GM18498 (cell line): ENCODE measurements at regions not wholly inside any gene's neighbourhood (a gene's known extent, or its start where the extent isn't known, plus 50 kb on each side); places are given as distances from the start of the nearest gene placed in this dataset.
A peak's percentile ranks its signal among the peaks of the same experiment; 100 is the strongest.
"Not testable (repeated sequence)": the region's sequence is repeated elsewhere in the genome, so short reads cannot be mapped to it uniquely, and the experiment has no call there.

Experiments used
- ATAC-seq: cut with Tn5 transposase; IDR thresholded peaks from one replicate; pipeline ENCODE4 v1.9.1; 2021; ENCODE audit warnings: mild to moderate bottlenecking, moderate library complexity; ENCODE audit not compliant: unreplicated experiment

- no peak for ATAC-seq
Measured at GRCh38 chr6:158920311-158920905, 79.6 kb downstream of the RSPH3 start.

DNA sequence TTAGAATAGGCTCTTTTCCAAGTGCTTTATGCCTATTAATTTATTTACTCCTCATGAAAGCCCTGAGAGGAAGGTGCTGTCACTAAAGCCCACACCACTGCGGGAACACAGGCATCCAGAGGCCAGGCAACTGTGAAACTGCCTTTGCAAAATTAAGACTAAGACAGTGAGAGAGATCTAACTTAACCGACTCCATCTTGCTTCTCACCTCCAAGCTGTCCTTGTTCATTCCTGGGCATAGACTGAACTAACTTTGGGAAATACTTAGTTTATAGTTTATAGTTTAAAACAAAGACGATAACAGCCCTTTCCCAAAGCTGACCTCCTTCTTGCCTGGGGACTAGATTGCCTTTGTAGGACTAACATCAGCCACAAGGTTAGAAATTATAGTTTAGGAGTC is 80.1 kb downstream of the RSPH3 start:
- ATAC-seq, result no peak

DNA sequence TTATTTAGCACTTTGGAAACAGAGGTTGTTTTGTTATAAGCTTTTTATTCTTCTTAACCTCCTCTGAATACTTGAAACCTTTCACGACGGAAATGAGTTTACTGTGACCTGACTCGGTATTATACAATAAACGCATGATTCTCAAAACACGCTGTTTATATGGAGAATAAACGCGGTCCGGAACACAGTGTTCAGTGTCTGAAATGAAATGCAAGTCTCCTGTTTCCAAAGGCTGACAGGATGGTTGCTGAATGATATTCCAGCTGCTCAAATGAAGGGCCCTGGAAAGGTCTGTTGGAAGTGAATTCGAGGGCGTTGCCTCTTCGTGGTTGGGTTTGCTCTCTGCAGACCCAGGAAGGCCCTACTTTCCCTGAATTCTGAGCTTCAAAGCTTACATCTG is 83.4 kb downstream of the RSPH3 start:
- no peak for ATAC-seq

DNA sequence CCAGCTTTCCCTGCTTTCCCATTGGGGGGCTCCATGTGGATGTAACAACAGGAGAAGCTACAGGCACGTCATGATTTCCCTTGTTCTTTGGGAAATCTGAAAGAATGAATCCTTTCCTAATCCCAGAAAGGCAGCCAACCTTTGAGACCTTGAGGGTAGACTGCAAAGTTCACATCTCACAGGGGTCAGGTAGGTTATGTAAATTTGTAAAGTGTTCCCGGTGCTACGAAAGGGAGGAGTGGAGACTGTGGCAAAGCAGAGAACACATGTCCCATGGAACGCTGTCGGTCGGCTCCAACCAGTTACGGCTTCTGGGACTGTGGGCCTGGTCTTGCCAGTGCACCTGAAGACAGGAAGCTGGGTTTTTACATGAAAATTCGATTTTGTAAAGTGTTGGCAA is 85.1 kb downstream of the RSPH3 start:
- ATAC-seq, result no peak

GRCh38 chr6:158913580-158913979 is 86.4 kb downstream of the RSPH3 start:
- no peak for ATAC-seq

- ATAC-seq, result no peak
Measured at GRCh38 chr6:158912655-158913054, 87.3 kb downstream of the RSPH3 start.

GRCh38 chr6:158911746-158912480 is 88.1 kb downstream of the RSPH3 start:
- no peak for ATAC-seq

DNA sequence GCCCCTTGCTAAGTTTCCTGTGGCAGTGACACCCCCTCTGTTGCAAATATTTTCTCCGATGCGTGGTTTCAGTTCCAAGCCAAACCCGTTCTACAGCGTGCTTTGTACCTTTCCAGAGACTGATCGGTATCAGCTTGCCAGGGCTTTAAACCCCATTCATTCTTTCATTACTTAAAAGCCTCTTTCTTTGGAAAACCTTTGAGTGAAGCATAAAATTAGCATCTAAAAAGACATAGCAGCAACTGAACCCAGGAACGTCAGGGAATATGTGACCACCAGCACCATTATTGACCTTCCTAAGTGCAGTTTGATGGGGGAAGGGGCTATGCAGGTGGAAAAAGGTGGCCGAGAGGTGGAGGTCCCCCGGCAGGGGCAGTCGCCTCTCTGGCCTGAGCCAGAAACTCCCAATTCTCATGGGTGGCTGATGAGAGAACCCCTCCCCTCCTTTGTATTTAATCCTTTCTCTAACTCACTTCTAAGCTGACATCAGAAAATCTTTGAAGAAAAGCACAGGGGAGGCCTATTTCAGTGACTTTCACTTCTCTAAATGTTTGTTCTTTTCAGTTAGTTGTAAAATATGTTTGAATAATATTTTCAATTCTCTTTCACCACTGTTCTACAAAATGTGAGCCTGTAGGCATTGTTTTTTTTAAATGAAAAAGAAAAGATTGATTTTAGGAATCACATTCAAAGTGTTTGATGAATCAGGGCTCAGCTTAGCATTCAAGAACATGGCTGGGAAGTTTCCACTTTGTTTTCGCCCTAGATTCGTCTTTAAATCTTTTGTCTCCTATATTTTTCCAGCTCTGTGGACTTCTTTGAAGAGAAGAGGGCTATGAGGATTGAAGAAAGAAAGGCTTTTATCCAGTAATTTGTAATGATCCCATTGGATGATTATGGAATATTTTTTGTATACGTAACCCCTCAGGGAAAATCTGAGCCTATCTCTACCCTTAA is 89.2 kb downstream of the RSPH3 start:
- peak; percentile 61 for ATAC-seq

GRCh38 chr6:158909938-158910337 is 90.1 kb downstream of the RSPH3 start:
- no peak for ATAC-seq

GRCh38 chr6:158908606-158909005 is 89.4 kb upstream of the EZR start:
- no peak for ATAC-seq

- ATAC-seq, result no peak
Measured at GRCh38 chr6:158907931-158908330, 88.8 kb upstream of the EZR start.

DNA sequence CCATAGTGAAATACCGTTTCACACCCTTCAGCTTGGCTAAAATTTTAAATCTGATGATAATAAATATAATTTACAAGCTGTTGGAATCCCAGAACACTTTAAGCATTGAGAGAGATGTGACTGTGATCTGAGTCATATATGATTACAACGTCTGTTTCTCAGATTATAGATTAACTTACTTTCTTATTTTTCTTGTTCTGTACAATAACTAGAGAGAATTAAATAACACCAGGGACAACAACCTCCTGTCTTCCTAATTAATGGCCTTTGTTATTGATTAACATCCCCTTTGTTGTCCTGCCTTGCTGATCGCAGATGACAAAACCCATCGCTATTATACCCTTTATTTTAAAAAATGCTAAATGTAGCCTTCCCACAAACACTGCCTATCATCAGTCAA is 87.8 kb upstream of the EZR start:
- no peak for ATAC-seq

DNA sequence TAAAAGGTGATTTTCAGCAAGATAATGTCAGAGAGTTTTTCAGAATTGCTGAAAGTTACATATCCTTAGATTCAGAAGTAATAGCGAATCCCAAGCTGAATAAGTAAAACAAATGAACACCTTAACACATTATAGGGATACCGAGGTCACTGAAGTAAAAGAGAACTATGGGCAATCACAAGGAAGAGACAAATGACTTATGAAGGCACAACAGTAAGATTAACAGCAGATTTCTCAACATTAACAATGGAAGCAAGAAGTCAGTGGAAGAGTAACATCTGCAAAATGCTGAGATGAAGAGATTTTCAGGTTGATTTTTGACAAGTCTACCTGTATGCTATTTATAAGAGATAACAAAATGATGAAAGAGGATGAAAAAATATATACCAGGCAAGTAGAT is 86.1 kb upstream of the EZR start:
- ATAC-seq, result no peak

DNA sequence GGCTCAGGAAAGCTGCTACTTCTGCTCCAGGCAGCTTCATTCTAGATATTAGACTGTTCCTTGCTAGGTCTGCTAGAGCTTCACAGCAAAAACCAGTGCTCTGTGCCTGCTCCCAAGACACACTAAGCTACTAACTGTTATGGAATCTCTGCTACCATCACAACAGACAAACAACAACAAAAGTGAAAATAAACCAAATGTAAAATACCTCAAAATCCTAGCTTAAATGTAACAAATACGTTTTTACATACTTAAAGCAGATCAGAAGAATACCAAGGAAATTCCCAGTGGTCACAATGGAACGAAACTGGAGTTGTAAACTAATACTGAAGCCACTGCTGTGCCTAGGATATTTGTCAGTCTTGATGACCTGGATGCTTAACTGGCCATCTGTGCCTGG is 84.6 kb upstream of the EZR start:
- ATAC-seq, result no peak

GRCh38 chr6:158900663-158901312 is 81.6 kb upstream of the EZR start:
- no peak for ATAC-seq

DNA sequence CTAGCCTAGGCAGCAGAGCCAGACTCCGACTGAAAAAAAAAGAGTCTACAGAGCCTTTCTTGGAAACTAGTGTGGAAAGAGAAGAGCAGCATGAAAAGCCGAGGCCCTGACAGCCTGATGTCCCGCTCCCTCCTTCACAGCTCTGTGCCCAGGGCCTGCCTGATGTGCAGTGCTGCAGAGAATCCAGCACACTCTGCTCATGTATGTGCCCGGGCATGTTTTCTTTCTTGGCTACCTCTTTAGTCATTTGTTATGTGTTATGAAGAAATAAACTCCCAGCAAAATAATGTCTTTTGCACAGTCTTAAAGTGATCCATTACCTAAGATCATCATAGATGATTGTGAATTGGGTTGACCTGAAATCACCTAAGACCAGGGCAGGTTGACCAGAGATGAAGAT is 78.1 kb upstream of the EZR start:
- ATAC-seq, result no peak

- ATAC-seq, result no peak
Measured at GRCh38 chr6:158895661-158896060, 76.5 kb upstream of the EZR start.

GRCh38 chr6:158894193-158894592 is 75.0 kb upstream of the EZR start:
- ATAC-seq, result no peak

DNA sequence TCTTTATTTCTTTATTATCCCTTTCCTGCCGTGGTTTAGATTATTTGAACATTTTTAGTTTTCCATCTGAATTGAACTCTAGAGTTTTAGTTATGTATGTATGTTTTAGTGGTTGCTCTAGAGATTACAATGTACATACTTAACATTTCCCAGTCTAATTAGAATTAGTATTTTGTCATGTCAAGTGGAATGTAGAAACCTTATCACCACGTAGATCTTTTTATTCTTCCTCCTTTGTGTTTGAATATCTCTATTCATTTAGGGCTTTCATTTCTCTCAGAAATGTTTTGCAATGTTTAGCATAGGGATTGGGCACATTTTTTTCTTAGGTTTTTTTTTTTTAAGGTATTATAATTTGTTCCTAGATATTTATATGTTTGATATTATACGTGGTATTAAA is 73.1 kb upstream of the EZR start:
- ATAC-seq, result no peak

DNA sequence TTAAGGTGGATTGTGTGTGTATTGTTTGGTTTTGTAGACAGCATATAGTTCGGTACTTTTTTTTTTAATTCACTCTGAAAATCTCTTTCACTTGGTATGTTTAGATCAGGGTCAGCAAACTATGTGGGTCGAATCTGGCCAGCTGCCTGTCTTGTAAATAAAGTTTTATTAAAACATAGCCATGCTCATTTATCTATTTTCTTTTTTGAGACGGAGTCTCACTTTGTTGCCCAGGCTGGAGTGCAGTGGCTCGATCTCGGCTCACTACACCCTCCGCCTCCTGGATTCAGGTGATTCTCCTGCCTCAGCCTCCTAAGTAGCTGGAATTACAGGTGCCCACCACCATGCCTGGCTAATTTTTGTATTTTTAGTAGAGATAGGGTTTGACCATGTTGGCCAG is 72.4 kb upstream of the EZR start:
- ATAC-seq, result not testable (repeated sequence)

GRCh38 chr6:158888171-158888570 is 69.0 kb upstream of the EZR start:
- ATAC-seq, result not testable (repeated sequence)
